NCI-H82 (cell line): ENCODE measurements at regions not wholly inside any gene's neighbourhood (a gene's known extent, or its start where the extent isn't known, plus 50 kb on each side); places are given as distances from the start of the nearest gene placed in this dataset.

Experiments used
- DNase-seq: peaks from one replicate; lab custom pipeline; 2025; lab: John Stamatoyannopoulos, UW

DNA sequence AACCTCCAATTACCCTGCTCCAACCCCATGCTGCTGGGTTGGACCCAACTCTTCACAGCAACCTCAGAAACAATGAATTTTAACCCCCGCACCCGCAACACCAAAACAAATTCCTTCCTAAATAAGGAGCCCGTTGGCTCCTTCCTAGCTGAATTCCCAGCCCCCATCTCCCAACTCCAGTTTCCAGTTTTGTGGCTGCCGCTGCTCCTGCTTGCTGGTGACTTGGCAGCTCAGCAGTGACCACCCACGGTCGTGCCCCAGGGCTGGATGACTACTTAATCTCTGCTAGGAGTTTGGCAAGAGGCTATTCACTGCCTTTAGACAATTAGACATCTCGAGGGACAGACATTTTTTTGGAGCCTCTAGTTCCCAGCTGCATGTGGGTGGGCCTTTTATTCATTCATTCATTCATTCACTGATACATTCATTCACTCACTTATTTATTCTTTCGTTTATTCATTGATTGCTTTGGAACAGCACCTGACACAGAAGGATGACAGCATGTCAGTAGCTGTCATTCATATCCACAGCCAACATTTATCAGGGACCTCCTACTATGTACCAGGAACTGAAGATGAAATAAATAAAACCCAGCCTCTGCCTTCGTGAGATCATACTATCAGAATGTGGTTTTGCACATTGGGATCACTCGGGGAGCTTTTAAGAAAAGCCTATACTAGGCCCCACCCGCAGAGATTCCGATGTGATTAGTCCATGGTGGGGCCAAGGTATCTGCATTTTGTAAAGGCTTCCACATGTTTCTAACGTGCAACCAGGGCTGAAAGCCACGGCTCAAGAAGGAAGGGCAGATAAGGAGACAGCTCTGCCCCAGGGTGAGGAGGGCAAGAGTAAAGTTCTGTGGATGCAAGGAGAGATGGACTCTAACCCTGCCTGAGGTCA, 256.5 kb downstream of the SHQ1 start:
- DNase-seq, result no peak

DNA sequence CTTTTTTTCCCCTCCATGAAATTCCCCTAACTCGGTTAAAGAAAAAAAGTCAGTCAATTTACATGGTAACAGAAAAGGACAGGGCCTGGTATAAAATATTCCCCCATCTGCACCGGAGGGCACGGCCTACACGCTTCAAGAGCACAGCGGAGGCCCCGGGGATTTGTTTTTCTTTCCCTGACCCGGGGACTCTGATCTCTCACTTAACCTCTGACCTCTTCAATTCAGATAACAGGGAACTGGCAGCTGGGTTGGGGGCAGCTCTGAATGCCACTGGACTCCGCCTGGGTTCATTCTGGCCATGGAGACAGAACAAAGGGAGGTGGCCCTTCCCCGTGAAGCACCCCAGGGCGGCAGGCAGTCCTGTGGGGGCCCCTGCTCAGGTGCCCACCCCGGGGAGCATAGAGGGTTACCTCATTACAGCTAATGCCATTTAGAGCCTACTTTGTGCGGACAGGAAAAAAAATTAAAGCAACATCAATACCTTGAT, 257.5 kb downstream of the SHQ1 start:
- DNase-seq, result peak; percentile 23

GRCh38 chr3:72587282-72587681, 261.0 kb downstream of the SHQ1 start:
- DNase-seq, result no peak

GRCh38 chr3:72586694-72587093, 261.6 kb downstream of the SHQ1 start:
- DNase-seq, result no peak

DNA sequence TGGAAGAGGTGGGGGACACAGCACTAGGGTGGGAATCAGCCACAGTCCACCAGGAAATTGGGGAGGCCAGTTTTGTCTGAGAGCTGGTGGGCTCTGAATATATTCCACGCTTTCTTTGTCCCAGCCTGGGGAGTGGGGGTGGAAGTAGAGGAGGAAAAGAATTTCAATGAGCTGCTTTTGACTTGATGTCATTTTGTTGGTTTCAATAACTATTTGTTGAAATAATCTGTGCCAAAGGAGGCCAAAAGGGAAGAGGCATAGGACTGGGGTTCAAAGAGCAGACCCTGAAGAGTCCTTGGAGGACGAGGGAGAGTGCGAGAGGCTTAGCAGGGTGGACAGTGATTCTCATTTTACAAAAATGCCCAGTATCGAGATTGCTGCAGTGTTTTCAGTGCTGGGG, 262.3 kb downstream of the SHQ1 start:
- no peak for DNase-seq

DNA sequence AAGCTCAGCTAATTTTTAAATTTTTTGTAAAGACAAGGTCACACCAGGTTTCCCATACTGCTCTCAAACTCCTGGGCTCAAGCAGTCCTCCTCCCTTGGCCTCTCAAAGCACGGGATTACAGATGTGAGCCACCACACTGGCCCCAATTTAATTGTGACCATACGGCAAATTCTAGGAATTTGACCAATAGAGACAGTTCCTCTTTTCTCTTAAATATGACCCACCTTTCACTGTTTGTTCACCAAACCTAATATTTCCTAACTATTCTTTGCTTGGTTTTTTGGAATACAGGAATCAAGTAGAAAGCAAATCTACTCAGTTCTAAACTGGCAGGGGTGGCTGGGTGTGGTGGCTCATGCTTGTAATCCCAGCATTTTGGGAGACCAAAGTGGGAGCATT, 264.0 kb downstream of the SHQ1 start:
- no peak for DNase-seq

GRCh38 chr3:72582963-72583362, 265.3 kb downstream of the SHQ1 start:
- no peak for DNase-seq

GRCh38 chr3:72582211-72582878, 265.9 kb downstream of the SHQ1 start:
- DNase-seq, result peak; percentile 51

- no peak for DNase-seq
These were observed 267.3 kb downstream of the SHQ1 start for GRCh38 chr3:72580900-72581299.

DNA sequence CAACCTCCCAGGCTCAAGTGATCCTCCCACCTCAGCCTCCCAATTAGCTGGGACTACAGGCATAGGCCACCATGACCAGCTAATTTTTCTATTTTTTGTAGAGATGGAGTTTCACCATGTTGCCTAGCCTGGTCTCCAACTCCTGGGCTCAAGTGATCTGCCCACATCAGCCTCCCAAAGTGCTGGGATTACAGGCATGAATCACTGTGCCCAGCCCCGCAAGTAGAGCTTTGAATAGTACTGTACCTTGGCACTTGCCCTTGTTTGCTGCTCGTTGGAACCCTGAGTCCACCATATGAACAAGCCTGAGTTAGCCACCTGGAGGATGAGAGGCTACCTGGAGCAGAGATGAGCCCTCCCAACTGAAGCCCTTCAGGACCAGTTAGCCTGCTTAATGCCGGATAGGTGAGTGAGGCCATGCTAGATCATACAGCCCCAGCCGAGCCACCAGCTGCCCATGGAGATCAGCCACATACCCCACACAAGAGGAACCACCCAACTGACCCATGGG, 267.9 kb downstream of the SHQ1 start:
- no peak for DNase-seq

DNA sequence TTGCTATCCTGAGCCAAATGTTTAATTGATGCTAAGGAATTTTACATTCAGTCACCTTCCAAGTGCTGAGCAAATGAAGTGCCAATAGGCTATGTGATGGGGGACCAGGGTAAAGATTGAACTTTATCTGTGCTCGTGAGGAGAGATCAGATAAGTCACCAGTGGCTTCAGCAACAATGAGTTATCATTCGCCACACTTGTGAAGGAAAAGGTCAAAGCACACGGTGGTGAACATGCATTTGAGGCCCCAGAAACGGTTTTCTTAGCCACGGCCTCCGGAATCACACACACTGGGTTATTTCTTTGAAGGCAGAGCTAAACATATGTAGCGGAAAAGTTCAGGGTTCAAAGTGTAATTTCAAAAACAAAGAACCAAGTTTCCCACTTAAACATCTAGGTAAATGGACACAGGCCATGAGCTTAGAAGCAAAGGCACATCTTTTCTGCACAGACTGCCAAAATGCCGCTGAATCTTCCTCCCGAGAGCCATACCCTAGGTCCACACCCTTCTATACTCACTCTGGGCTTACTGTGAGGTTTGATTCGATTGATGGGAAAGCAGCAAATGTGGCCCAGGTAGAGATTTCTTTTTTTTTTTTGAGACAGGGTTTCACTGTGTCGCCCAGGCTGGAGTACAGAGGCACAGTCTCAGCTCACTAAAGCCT, 268.5 kb downstream of the SHQ1 start:
- no peak for DNase-seq

DNA sequence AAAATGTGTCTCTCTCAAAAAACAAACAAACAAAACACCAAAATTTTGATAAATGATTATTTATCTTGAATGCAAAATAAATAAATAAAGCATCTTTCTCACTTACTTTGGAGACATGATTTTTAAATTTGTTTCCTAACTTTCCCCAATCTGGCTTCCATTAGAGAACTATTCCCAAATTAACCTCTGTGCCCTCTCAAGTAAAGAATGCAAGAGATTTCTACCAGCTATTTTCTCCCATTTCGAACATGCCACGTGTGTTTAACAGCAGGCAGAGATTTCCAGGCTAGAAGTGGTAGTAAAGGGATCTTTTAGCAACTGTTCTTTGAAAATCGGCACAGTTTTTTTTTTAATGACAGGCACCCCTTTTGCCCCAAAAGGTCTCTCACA, 269.1 kb downstream of the SHQ1 start:
- no peak for DNase-seq

- no peak for DNase-seq
These were observed 271.1 kb downstream of the SHQ1 start for GRCh38 chr3:72577190-72577589.

DNA sequence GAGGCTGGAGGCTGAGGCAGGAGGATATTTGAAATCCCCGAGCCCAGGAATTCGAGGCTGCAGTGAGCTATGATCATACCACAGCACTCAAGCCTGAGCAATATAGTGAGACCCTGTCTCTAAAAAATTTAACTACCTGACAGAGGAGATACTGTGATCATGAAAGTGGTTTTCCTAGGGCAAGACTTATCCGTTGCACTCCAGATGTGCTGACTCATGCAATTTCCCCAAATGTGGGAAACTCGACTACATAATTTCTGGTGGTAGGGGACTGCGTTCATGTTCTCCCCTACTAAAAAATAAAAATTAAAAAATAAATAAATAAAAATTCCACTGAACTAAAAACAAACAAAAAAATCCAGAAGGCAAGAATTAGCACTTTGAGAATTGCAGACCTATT, 271.7 kb downstream of the SHQ1 start:
- DNase-seq, result no peak

DNA sequence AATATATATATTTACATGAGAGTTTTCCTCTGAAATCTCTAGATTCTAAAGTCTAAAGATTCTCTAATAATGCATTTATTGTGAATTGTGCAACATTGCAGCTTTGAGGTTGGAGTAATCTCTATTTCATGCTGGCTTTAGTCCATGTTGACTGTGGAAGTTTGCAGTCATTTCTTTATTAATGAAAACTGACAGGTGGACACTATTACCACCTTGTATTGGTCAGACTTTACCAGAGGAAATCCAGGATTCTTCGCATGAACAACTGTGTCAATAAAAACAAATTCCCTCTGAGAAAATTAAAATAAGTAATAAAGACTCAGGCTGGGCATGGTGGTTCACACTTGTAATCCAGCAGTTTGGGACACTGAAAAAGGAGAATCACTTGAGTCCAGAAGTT, 274.1 kb downstream of the SHQ1 start:
- DNase-seq, result no peak

DNA sequence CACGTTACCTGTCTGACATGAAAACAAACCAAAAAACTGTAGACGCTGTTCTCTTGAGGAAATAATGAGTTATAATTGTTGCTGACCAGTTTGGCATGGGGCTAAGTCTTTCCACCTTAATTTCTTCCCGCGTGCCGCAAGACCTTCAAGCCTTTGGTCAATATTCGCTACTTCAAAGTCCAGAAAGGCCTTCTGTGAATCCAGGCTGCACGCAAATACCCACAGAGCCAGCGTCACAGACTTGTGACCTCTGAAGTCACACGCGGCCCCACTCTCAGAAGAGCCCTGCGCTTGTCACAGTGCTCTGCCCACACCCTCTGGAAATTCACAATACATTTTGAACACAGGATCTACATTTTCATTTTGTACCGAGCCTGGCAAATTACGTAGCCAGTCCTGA, 275.2 kb downstream of the SHQ1 start:
- DNase-seq, result no peak

DNA sequence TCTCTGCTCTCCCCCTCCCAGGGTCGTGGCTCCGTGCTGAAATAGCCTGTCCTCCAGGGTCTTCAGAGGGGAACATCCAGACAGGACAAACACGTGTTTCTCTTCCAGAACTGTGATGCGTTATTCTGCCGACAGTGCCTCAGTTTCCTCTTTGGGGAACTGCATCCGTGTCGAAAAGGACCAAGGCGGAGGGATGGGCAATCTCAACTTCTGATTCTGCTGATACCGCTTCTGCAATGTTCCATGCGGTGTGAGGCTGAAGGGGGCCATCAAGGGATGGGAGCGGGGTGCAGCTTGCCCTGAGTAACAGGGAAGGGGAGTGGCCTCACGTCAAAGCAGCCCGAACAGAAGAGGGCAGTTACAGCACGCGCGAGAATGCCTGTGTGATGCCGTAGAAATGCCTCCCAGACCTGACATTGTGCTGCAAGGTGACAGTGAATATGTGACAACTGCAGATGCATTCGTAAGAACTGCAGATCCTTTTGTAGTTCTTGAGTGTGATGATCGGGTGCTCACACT, 275.7 kb downstream of the SHQ1 start:
- no peak for DNase-seq

DNA sequence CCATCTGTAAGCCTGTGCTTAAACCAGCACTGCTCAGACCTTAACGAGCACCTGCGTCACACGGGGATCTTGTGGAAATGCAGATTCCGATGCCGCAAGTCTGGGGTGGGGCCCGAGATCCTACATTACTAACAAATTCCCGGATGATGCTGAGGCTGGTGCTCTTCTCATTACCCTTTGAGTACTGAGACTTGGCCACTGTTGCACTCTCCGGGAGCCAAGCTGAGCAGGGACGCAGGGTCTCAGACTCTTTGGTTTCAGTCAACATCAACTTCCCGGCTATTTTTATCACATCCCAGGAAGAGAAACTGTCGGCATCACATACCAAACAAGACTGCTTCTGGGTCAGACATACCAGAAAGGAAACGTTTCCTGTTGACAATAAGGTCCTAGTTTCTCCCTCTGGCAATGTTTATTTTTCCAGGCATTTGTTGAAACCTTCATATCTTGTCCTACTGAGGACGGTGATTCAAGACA, 276.6 kb downstream of the SHQ1 start:
- no peak for DNase-seq

DNA sequence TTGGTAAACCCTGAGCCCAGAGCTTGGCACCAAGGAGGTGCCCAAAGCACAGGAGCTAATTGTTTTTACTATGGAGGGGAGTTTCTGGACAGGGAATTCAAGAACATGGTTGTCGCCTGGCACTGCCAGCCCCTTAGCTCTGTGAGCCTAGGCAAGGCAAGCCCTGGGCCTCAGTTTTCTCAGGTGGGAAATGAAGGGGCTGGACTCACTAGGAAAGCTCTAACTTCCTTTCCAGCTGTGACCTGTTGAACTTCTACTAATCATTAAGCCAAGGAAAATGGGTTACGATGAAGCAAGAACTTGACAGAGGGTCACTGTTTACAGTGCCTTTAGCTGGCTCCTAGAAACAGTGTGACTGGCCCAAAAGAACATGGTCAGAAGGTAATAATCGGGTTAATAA, 277.2 kb downstream of the SHQ1 start:
- no peak for DNase-seq

DNA sequence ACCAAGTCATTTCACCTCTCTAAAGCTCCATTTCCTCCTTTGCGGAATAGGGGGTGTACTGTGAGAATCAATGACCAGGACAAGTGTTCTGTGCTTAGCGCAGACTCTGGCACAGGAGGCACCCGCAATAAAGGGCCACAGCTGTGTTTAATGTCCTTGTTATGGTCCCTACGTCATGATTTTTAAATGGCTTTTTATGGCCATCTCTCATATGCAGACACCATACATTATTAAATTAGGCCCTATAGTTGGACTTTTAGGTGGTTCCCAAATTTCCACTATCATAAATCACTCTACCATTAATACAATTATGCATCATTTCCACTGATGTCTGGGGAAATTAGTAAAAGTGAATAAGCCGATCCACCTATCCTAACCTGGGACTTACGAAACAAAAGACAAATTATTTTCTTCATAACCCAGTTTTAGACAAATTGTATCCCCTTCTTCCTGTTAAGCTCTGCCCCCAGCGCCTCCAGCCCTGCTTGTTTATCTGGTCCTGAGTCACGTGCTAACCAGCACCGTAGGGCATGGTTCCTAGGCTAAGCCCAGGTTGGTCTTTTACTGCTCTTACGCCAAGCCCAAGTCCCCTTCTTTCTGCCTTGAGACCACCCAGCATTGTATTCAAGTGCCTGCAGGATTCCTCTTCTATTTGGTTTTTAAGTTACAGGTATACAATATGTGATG, 278.3 kb downstream of the SHQ1 start:
- no peak for DNase-seq

DNA sequence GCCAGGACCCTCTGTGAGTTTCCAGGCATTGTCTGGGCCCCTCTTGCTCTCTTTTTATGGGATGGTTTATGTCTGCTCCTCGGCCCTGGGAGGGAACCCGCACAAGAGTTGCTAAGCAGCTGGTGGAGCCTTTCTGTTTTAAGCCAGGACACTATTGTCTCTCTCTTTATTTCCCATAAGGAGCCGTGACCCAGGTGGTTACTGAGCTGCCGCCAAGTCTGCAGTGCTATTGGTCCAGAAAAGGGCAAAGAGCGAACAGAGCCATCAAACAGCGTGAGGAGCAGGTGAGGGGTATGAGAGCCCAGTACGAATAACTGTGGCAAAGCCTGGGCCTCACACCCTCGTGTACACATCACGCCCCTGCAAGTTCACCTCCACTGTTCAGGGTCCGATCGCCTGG, 280.2 kb downstream of the SHQ1 start:
- no peak for DNase-seq

- DNase-seq, result no peak
These were observed 280.8 kb downstream of the SHQ1 start for GRCh38 chr3:72567474-72567873.
